Activated T-helper 2 cell treated with anti-CD3 and anti-CD28 coated beads, Interferon-gamma antibody, Interleukin-2, Interleukin-4, amounts not matched to agents 10 μg/mL and 5 μg/mL and 100 μg/mL, durations not matched to agents 14 hours and 24 hours and 36 hours (primary cell): ENCODE measurements at regions not wholly inside any gene's neighbourhood (a gene's known extent, or its start where the extent isn't known, plus 50 kb on each side); places are given as distances from the start of the nearest gene placed in this dataset.

Experiments
- DNase-seq: peaks from one replicate; pipeline ENCODE4 v3.0.0; 2021; ENCODE audit warnings: low spot score
- H3K27ac Mint-ChIP-seq: one replicate; pipeline ENCODE4 v1.8.0; 2021; ENCODE audit warnings: mixed read lengths
- H3K27me3 Mint-ChIP-seq: one replicate; pipeline ENCODE4 v1.8.0; 2021; ENCODE audit warnings: low read depth, mixed read lengths
- H3K36me3 Mint-ChIP-seq: one replicate; pipeline ENCODE4 v1.8.0; 2021; ENCODE audit warnings: low read depth, mixed read lengths
- H3K4me1 Mint-ChIP-seq: one replicate; pipeline ENCODE4 v1.8.0; 2021; ENCODE audit warnings: low read depth, mixed read lengths
- H3K4me3 Mint-ChIP-seq: one replicate; pipeline ENCODE4 v1.8.0; 2021; ENCODE audit warnings: low read depth, mild to moderate bottlenecking, moderate library complexity, mixed read lengths
- H3K9me3 Mint-ChIP-seq: one replicate; pipeline ENCODE4 v1.8.0; 2021; ENCODE audit warnings: mixed read lengths
- intact Hi-C: fragments of 100-400 bp; cut with micrococcal nuclease; formaldehyde crosslinking; loops from one replicate; pipeline ENCODE4 v1.15.1; 2023

DNA sequence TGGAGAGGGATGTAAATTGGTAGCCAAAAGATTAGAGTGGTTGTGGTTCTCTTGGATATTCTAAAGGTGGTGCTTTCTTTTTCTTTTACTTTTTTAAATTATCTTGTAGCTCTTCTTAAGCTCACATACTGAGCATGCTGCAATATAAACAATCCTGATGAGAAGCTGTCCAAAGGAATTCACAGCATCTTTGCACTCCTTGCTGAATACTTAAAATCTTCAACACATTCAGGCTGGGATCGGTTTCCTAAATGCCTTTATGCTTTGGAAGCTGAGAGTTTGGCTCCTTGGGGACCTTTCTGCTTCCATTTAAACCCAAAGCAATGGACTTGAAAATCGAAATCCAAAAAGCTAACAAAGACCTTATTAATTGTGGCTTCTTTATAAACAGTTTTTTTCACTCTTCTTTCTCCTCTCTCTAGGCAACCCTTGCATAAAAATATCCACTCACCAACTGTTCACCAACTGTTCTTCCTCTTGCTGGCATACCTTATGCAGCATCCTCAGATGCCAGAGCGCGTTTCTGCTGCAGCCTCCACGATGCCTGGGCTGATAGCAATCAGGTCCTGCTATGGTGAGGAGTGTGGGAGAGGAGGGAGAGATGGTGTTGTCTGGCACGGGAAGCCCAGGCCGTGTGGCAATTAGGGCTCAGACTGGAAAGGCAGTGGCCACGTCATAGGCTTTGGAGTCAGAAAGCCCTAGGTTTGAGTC lies 535.8 kb upstream of the DAB1 start:
- DNase-seq: no peak
- Mint-ChIP-seq H3K27ac (no peak overlapping the region), H3K27me3 (no peaks in the 10 kb centered on the region), H3K4me3 (no peak overlapping the region), H3K36me3 (no peaks in the 10 kb centered on the region), H3K9me3 (no peaks in the 10 kb centered on the region), H3K4me1 (no peaks in the 10 kb centered on the region)
- intact Hi-C loops: no loop called here

DNA sequence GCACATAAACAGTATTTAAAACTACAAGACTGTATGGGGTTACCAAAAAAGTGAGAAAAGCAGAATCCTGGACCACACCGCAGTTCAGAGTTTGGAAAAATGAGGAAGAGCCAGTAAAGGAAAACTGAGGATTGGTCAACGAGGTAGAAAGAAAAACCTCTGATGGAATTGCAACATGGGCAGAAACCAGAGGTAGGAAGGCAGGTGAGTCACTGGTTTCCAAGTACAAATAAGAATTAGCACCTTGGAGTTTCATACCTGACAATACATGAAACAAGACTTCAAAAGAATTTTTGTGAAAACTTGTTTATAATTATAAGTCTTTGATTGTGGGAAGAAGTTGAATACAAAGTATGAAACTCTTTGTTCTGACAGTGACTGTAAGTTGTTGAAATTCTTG lies 533.7 kb upstream of the DAB1 start:
- no peaks in the 10 kb centered on the region for H3K9me3 Mint-ChIP-seq
- H3K4me1 Mint-ChIP-seq: no peaks in the 10 kb centered on the region
- H3K27ac Mint-ChIP-seq: no peak overlapping the region
- H3K27me3 Mint-ChIP-seq: no peaks in the 10 kb centered on the region
- no peak overlapping the region for H3K4me3 Mint-ChIP-seq
- no peaks in the 10 kb centered on the region for H3K36me3 Mint-ChIP-seq
- no peak for DNase-seq
- intact Hi-C loops: no loop called here

DNA sequence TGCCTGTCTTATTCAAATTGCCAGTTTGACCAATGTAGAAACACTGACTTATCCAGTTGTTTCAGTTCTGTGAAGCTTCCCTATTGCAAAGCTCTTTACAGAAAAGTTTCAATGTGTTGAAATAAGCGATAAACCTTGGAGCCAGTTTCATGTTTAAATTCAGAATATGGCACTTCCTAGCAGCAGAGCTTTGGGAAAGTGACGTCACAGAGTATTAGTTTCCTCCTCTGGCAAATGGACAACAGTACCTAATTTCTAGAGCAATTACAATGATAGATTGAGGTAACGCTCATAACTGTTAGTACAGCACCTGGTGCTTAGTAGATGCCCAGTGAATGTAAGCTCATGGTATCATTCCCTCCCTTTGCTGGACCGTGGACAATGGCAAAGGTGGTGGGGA lies 527.5 kb upstream of the DAB1 start:
- no peaks in the 10 kb centered on the region for H3K4me1 Mint-ChIP-seq
- intact Hi-C loops: no loop called here
- H3K36me3 Mint-ChIP-seq: no peaks in the 10 kb centered on the region
- H3K27ac Mint-ChIP-seq: no peak overlapping the region
- H3K27me3 Mint-ChIP-seq: no peaks in the 10 kb centered on the region
- no peaks in the 10 kb centered on the region for H3K9me3 Mint-ChIP-seq
- DNase-seq: no peak
- no peak overlapping the region for H3K4me3 Mint-ChIP-seq

DNA sequence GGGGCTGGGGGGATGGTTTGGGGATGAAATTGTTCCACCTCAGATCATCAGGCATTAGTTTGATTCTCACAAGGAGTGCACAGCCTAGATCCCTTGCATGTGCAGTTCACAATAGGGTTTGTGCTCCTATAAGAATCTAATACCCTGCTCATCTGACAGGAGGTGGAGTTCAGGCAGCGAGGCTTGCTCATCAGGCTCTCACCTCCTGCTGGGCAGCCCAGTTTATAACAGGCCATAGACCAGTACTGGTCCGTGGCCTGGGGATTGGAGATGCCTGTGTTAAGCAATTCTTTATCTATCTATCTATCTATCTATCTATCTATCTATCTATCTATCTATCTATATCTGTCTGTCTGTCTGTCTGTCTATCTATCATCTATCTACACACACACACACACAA lies 525.3 kb upstream of the DAB1 start:
- intact Hi-C loops: no loop called here
- DNase-seq: no peak
- Mint-ChIP-seq H3K36me3 (no peaks in the 10 kb centered on the region), H3K4me1 (no peaks in the 10 kb centered on the region), H3K27me3 (no peaks in the 10 kb centered on the region), H3K9me3 (no peaks in the 10 kb centered on the region), H3K27ac (no peak overlapping the region), H3K4me3 (no peak overlapping the region)

DNA sequence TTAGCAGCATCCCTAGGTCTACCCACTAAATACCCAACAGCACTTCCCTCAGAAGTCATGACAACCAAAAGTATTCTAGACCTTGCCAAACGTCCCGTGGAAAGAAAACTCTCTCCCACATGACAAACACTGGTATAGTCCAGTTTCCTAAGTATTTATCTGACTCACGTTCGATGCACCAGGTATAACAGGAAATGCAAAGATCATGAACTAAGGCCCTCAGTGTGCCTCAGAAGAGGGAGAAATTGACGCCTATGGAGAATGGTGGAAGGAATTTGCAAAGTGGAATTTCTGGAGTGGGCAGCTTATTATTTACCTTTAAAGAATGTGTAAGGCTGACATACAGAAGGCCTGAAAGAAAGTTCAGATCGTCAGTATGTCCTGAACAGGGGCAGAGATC lies 523.6 kb upstream of the DAB1 start:
- DNase-seq: no peak
- Mint-ChIP-seq H3K27ac (no peak overlapping the region), H3K9me3 (no peaks in the 10 kb centered on the region), H3K36me3 (no peaks in the 10 kb centered on the region), H3K4me3 (no peak overlapping the region), H3K4me1 (no peaks in the 10 kb centered on the region), H3K27me3 (no peaks in the 10 kb centered on the region)
- intact Hi-C loops: no loop called here

DNA sequence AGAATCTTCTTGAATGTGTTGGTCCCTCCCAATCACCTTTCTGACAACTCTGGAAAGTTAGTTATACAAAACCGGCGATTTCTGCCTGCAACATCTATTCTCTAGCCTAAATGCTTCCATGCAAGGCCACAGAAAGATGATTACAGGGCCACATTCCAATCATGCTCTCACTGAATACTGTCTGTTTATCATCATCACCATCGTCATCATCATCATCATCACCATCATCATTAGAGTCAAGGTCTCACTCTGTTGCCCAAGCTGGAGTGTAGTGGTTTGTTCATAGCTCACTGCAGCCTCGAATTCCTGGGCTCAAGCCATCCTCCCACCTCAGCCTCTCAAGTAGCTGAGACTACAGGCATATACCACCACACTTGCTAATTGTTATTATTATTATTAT lies 521.2 kb upstream of the DAB1 start:
- Mint-ChIP-seq H3K4me1 (no peaks in the 10 kb centered on the region), H3K4me3 (no peak overlapping the region), H3K9me3 (no peaks in the 10 kb centered on the region), H3K36me3 (no peaks in the 10 kb centered on the region), H3K27ac (no peak overlapping the region), H3K27me3 (no peaks in the 10 kb centered on the region)
- no peak for DNase-seq
- intact Hi-C loops: no loop called here

DNA sequence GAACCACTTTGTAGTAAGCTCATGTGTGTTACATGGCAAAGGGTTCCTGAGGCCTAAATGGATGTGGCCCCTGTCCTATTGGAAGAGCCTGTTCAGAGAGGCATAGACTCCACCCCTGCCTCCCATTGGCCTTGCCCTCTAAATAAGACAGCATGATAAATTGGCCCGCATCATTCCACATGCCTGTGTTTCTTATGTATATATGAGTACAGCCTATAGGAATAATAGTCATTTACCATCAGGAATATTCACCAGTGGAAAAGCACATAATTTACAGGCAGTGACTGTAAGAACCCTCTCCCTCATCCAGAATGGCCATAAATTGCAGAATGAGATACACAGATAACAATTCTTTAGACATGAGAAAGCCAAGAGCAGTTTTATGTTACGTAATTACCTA lies 519.5 kb upstream of the DAB1 start:
- intact Hi-C loops: no loop called here
- Mint-ChIP-seq H3K4me1 (no peaks in the 10 kb centered on the region), H3K36me3 (no peaks in the 10 kb centered on the region), H3K9me3 (no peaks in the 10 kb centered on the region), H3K4me3 (no peak overlapping the region), H3K27ac (no peak overlapping the region), H3K27me3 (no peaks in the 10 kb centered on the region)
- no peak for DNase-seq

DNA sequence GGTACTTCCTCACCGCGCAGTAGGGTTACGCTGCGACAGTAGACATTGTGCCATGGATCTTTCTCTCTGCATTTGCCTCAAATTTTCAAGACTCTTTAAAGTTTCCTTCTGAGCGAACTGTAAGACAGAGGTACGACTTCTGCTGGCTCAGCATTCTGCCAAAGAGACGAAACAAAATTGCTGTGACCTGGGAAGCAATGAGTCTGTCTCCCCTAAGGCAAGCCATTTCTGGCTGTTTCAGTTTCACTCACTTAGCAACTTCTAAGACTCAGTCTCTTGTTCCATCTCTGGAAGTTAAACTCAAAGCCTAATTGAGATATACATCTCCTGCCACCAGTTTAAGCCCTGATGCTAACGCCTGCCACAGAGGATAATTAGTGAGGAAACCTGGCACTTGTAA lies 510.9 kb upstream of the DAB1 start:
- no peak overlapping the region for H3K4me3 Mint-ChIP-seq
- no peak overlapping the region for H3K27ac Mint-ChIP-seq
- no peaks in the 10 kb centered on the region for H3K4me1 Mint-ChIP-seq
- no peaks in the 10 kb centered on the region for H3K27me3 Mint-ChIP-seq
- intact Hi-C loops: no loop called here
- DNase-seq: no peak
- H3K9me3 Mint-ChIP-seq: no peaks in the 10 kb centered on the region
- no peaks in the 10 kb centered on the region for H3K36me3 Mint-ChIP-seq

DNA sequence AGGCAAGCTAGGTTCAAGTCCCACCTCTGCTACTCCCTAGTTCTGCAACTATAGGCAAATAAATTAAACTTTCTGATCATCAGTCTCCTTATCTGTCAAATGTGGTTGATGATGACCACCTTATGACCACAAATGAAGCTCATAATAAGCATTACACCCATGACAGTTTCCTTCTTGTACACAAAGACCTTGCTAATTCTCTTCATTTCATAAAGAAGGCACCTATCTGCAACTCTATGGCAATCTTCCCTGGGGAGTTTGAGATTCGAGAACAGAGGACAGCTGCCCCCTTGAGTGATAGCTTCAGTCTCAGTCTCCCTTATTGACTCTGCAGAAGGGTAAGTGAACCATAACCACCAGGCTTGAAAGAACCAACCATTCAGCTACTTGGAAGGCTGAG lies 503.1 kb upstream of the DAB1 start:
- Mint-ChIP-seq H3K36me3 (no peaks in the 10 kb centered on the region), H3K27ac (no peak overlapping the region), H3K4me3 (no peak overlapping the region), H3K4me1 (no peaks in the 10 kb centered on the region), H3K9me3 (no peaks in the 10 kb centered on the region), H3K27me3 (no peaks in the 10 kb centered on the region)
- intact Hi-C loops: no loop called here
- DNase-seq: no peak

DNA sequence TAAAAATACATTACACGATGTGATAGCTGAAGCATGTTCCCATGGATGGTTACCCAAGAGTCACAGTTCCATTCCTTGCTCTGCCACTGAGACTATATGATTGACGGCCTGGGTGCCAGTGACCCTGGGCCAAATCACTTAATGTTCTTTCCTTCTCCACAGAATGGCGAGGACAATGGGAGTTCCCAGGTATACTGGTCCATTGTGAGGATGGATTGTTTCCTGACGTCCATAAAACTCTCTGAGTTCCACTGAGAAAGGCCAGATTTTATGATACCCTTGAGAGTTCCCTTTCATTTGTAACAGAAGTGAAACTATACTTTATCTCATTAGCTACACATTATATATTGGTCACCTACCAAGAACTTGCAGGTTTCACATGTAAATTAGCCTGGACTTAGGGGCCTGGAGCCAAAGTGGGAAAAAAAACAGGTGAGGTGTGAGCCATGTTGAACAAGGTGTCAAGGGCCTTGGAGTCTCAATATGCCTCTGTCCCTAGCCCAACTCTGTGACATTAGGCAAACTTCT lies 502.2 kb upstream of the DAB1 start:
- no peak for DNase-seq
- Mint-ChIP-seq H3K9me3 (no peaks in the 10 kb centered on the region), H3K36me3 (no peaks in the 10 kb centered on the region), H3K27me3 (no peaks in the 10 kb centered on the region), H3K4me3 (no peak overlapping the region), H3K4me1 (no peaks in the 10 kb centered on the region), H3K27ac (no peak overlapping the region)
- intact Hi-C loops: no loop called here

DNA sequence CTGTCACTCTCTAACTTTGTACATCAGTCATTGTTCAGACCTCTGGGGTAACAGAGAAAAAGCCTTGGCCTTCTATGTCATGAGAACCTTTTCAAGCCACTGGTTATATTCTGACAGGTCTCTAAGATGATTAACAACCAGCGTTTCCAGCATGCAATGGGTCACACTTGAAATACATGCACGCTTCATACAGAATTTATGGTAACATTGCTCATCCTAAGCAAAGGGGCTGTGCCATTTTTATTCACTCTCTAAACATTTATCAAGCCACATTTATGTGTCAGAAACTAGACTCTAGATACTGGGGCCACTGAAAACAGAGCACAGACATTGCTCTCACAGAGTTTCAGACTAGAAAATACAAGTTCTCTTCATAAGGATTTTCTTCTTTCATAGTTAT lies 501.4 kb upstream of the DAB1 start:
- Mint-ChIP-seq H3K27ac (no peak overlapping the region), H3K36me3 (no peaks in the 10 kb centered on the region), H3K9me3 (no peaks in the 10 kb centered on the region), H3K4me1 (no peaks in the 10 kb centered on the region), H3K4me3 (no peak overlapping the region), H3K27me3 (no peaks in the 10 kb centered on the region)
- no peak for DNase-seq
- intact Hi-C loops: no loop called here

DNA sequence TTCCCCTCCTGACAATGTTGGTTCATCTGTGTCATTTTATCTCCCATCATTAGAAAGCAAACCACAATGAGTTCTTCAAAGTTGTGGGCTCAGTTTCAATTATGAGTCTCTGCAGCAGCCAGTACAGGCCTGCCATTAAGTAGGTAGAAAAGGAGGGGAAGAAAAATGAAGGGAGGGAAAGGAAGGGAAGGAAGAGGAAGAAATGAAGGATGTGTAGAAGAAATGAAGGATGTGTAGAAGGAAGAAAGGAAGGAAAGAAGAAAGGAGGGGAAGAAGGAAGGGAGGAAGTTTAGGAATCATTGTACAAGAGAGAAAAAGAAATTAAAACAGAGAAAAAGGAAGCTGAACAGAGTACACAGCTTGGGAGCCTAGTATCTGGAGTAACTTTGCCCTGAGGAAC lies 498.3 kb upstream of the DAB1 start:
- intact Hi-C loops: no loop called here
- Mint-ChIP-seq H3K27me3 (no peaks in the 10 kb centered on the region), H3K27ac (no peak overlapping the region), H3K36me3 (no peaks in the 10 kb centered on the region), H3K4me3 (no peak overlapping the region), H3K4me1 (no peaks in the 10 kb centered on the region), H3K9me3 (no peaks in the 10 kb centered on the region)
- DNase-seq: no peak

DNA sequence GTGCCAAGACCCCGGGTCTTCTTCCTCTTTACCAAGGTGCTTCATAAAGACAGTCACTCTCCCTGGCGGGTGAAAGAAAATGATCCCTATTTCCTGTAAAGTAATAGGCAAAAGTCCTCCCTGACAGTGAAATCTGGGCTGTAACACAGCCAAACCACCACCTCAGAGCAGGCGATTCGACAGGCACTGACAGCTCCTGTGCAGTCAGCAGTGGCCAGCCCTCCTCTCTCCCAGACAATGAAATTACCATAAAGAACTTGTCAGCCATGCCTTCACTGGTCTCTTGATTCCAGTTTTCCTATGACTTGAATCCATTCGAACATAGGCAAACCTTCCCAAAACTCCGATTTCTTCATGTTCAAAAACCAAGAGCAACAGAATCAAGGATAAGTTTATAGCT lies 492.2 kb upstream of the DAB1 start:
- intact Hi-C loops: no loop called here
- H3K9me3 Mint-ChIP-seq: no peaks in the 10 kb centered on the region
- H3K4me1 Mint-ChIP-seq: no peaks in the 10 kb centered on the region
- DNase-seq: no peak
- no peak overlapping the region for H3K27ac Mint-ChIP-seq
- no peak overlapping the region for H3K4me3 Mint-ChIP-seq
- no peaks in the 10 kb centered on the region for H3K36me3 Mint-ChIP-seq
- H3K27me3 Mint-ChIP-seq: no peaks in the 10 kb centered on the region

DNA sequence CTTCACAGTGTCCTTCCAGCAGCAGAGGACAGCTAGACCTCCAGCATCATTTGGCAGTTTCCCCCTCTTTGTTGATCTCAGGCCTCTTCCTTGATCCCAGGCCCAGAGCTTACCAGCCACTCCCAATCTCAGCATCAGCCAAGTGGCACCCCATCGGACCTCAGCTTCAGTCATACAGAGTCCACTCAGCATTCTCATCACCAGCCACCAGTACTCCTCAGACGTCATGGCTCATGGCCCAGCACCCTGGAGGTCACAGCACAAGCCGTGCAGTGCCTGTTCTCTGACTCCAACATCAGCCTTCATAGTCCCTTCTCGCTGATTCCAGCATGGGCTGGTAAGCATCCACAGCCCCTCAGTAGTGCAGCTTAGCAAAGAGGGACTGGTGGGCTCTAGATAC lies 487.6 kb upstream of the DAB1 start:
- no peaks in the 10 kb centered on the region for H3K27me3 Mint-ChIP-seq
- intact Hi-C loops: no loop called here
- H3K4me3 Mint-ChIP-seq: no peak overlapping the region

More for the DNA sequence above, 487.6 kb upstream of the DAB1 start:
- Mint-ChIP-seq H3K4me1 (no peaks in the 10 kb centered on the region), H3K27ac (no peak overlapping the region), H3K9me3 (no peaks in the 10 kb centered on the region), H3K36me3 (no peaks in the 10 kb centered on the region)
- DNase-seq: no peak
